IPS-18a (cell line): ENCODE measurements at regions not wholly inside any gene's neighbourhood (a gene's known extent, or its start where the extent isn't known, plus 50 kb on each side); places are given as distances from the start of the nearest gene placed in this dataset.

Source experiments
- H3K27ac ChIP-seq: one replicate; pipeline ENCODE4 v1.5.1; 2013; ENCODE audit warnings: low read length
- H3K27me3 ChIP-seq: one replicate; pipeline ENCODE4 v1.6.1; 2013; ENCODE audit warnings: mild to moderate bottlenecking, low read length; ENCODE audit not compliant: control insufficient read depth, insufficient read depth
- H3K36me3 ChIP-seq: one replicate; pipeline ENCODE4 v1.6.1; 2013; ENCODE audit warnings: low read depth, low read length; ENCODE audit not compliant: control insufficient read depth
- H3K4me1 ChIP-seq: one replicate; pipeline ENCODE4 v1.6.1; 2013; ENCODE audit warnings: low read depth, low read length; ENCODE audit not compliant: control insufficient read depth
- H3K4me3 ChIP-seq: one replicate; pipeline ENCODE4 v1.5.1; 2013; ENCODE audit warnings: low read length
- H3K9ac ChIP-seq: one replicate; pipeline ENCODE4 v1.6.1; 2013; ENCODE audit warnings: mild to moderate bottlenecking, low read length, moderate library complexity
- H3K9me3 ChIP-seq: one replicate; pipeline ENCODE4 v1.6.1; 2013; ENCODE audit warnings: low read depth, low read length; ENCODE audit not compliant: control insufficient read depth

DNA sequence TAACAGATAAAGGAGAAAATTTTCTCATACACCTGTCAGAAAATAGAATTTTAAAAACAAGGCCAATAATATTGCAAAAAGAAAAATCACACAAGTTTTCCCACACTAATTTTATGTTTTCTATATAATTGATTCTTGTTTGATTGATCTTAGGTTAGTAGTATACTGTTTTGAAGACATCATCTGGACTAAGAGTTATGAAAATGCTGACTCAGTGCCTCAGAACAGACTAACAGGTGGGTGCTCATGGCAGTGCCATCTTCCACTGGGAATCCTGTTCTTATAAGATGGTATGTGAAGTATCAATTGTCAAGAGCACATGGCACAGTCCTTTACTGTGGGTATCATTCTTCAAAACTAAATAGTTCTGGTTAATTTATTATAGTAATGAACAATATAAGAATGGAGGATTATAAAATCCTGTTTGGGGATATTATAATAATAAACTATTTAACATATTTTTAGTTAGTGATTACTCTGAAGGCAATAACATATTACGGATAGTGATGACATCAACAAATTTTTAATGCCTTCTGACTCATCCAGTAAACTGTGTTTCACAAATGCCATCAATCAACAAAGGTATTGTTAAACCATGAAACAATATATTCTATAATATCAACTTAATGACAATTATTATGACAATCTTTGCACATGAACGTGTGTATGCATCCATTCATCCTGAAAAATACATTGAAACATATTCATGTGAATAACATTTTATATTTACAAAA, 384.6 kb upstream of the KHDRBS2 start:
- no peaks in the 10 kb centered on the region for H3K9me3 ChIP-seq
- no peak overlapping the region for H3K4me3 ChIP-seq
- no peaks in the 10 kb centered on the region for H3K4me1 ChIP-seq
- H3K27me3 ChIP-seq: no peaks in the 10 kb centered on the region
- H3K27ac ChIP-seq: no peak overlapping the region
- H3K9ac ChIP-seq: no peak overlapping the region
- no peaks in the 10 kb centered on the region for H3K36me3 ChIP-seq

DNA sequence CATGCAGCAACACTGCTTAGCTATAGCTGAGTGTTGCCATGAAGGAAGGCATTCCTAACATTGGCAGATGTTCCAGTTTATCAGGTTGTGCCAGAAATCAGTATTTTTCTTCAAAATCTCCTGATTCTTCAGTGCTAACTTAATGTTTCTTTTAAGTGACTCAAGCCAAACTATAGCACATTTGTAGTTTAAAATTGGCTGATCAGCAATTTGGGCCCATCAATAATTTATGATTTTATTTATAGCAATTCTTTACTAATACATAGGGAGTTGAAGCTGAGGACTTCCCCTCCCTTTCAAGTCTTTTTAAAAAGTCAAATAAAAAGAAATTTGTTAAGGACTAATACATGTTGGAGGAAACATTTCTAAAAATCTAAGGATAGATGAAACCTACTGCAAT, 383.8 kb upstream of the KHDRBS2 start:
- Histone ChIP-seq H3K4me3 (no peak overlapping the region), H3K4me1 (no peaks in the 10 kb centered on the region), H3K9me3 (no peaks in the 10 kb centered on the region), H3K27ac (no peak overlapping the region), H3K27me3 (no peaks in the 10 kb centered on the region), H3K36me3 (no peaks in the 10 kb centered on the region), H3K9ac (no peak overlapping the region)

GRCh38 chr6:62652692-62653328, 366.8 kb upstream of the KHDRBS2 start:
- Histone ChIP-seq H3K36me3 (no peaks in the 10 kb centered on the region), H3K27me3 (no peaks in the 10 kb centered on the region), H3K4me3 (no peak overlapping the region), H3K9ac (no peak overlapping the region), H3K9me3 (peaks cover 46% of the 10 kb centered on the region), H3K4me1 (no peaks in the 10 kb centered on the region), H3K27ac (no peak overlapping the region)

DNA sequence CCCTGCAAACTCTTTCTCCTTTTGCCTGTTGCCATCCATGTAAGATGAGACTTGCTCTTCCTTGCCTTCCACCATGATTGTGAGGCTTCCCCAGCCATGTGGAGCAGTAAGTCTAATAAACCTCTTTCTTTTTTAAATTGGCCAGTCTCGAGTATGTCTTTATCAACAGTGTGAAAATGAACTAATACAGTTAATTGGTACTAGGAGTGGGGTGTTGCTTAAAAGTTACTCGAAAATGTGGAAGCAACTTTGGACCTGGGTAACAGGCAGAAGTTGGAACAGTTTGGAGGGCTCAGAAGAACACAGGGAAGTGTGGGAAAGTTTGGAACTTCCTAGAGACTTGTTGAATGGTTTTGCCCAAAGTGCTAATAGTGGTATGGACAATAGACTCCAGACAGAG, 359.2 kb upstream of the KHDRBS2 start:
- no peak overlapping the region for H3K9ac ChIP-seq
- no peaks in the 10 kb centered on the region for H3K27me3 ChIP-seq
- no peaks in the 10 kb centered on the region for H3K36me3 ChIP-seq
- H3K4me1 ChIP-seq: no peaks in the 10 kb centered on the region
- no peak overlapping the region for H3K4me3 ChIP-seq
- H3K27ac ChIP-seq: no peak overlapping the region
- H3K9me3 ChIP-seq: peaks cover 29% of the 10 kb centered on the region

GRCh38 chr6:62640749-62641148, 354.7 kb upstream of the KHDRBS2 start:
- no peak overlapping the region for H3K9ac ChIP-seq
- H3K4me3 ChIP-seq: no peak overlapping the region
- H3K36me3 ChIP-seq: no peaks in the 10 kb centered on the region
- no peak overlapping the region for H3K27ac ChIP-seq
- H3K4me1 ChIP-seq: no peaks in the 10 kb centered on the region
- H3K27me3 ChIP-seq: no peaks in the 10 kb centered on the region
- peaks cover 10% of the 10 kb centered on the region for H3K9me3 ChIP-seq

DNA sequence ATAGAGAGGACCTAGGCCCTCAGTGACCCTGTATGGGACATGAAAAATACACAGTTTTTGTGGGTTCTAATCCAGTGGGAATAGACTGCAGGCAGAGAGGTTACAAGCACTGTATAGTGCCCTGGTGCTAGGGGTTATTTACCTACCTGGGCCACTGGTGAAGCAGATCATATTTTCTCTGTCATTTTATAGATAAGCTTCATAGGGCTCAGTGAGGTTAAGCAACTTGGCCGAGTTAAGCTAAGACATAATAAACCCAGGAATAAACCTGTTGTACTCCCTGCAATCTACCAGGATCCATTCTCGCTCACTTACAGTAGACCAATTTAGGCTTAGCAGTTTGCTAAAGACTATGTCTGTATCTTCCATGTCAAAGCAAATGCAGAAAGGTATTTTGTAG, 340.6 kb upstream of the KHDRBS2 start:
- H3K4me1 ChIP-seq: peaks cover 3% of the 10 kb centered on the region
- H3K9ac ChIP-seq: no peak overlapping the region
- no peaks in the 10 kb centered on the region for H3K27me3 ChIP-seq
- no peaks in the 10 kb centered on the region for H3K36me3 ChIP-seq
- H3K9me3 ChIP-seq: no peaks in the 10 kb centered on the region
- no peak overlapping the region for H3K4me3 ChIP-seq
- H3K27ac ChIP-seq: no peak overlapping the region

GRCh38 chr6:62623846-62624532, 338.0 kb upstream of the KHDRBS2 start:
- no peaks in the 10 kb centered on the region for H3K27me3 ChIP-seq
- H3K36me3 ChIP-seq: no peaks in the 10 kb centered on the region
- no peak overlapping the region for H3K9ac ChIP-seq
- H3K27ac ChIP-seq: no peak overlapping the region
- H3K9me3 ChIP-seq: no peaks in the 10 kb centered on the region
- H3K4me1 ChIP-seq: no peaks in the 10 kb centered on the region
- no peak overlapping the region for H3K4me3 ChIP-seq

GRCh38 chr6:62615366-62616015, 329.5 kb upstream of the KHDRBS2 start:
- Histone ChIP-seq H3K27ac (no peak overlapping the region), H3K36me3 (no peaks in the 10 kb centered on the region), H3K9ac (no peak overlapping the region), H3K9me3 (no peaks in the 10 kb centered on the region), H3K4me3 (no peak overlapping the region), H3K4me1 (peaks cover 4% of the 10 kb centered on the region), H3K27me3 (no peaks in the 10 kb centered on the region)

GRCh38 chr6:62614442-62614841, 328.4 kb upstream of the KHDRBS2 start:
- Histone ChIP-seq H3K4me1 (peaks cover 5% of the 10 kb centered on the region), H3K9ac (no peak overlapping the region), H3K27me3 (no peaks in the 10 kb centered on the region), H3K9me3 (no peaks in the 10 kb centered on the region), H3K4me3 (no peak overlapping the region), H3K36me3 (no peaks in the 10 kb centered on the region), H3K27ac (no peak overlapping the region)

GRCh38 chr6:62613928-62614327, 327.9 kb upstream of the KHDRBS2 start:
- no peaks in the 10 kb centered on the region for H3K36me3 ChIP-seq
- no peaks in the 10 kb centered on the region for H3K9me3 ChIP-seq
- H3K4me3 ChIP-seq: no peak overlapping the region
- H3K27me3 ChIP-seq: no peaks in the 10 kb centered on the region
- H3K4me1 ChIP-seq: peaks cover 11% of the 10 kb centered on the region
- H3K9ac ChIP-seq: no peak overlapping the region
- no peak overlapping the region for H3K27ac ChIP-seq

- no peak overlapping the region for H3K9ac ChIP-seq
- no peaks in the 10 kb centered on the region for H3K36me3 ChIP-seq
- H3K4me3 ChIP-seq: no peak overlapping the region
- H3K27ac ChIP-seq: no peak overlapping the region
- no peaks in the 10 kb centered on the region for H3K9me3 ChIP-seq
- H3K4me1 ChIP-seq: peaks cover 12% of the 10 kb centered on the region
- H3K27me3 ChIP-seq: no peaks in the 10 kb centered on the region
Measured at GRCh38 chr6:62612471-62612870, 326.4 kb upstream of the KHDRBS2 start.
